Left ventricle myocardium inferior (tissue), 1 donor: ENCODE measurements at regions not wholly inside any gene's neighbourhood (a gene's known extent, or its start where the extent isn't known, plus 50 kb on each side); places are given as distances from the start of the nearest gene placed in this dataset.

Source experiments
- DNase-seq: peaks from one replicate; pipeline ENCODE4 v3.0.0-alpha.2; 2020
- H3K27ac ChIP-seq: fragments of 200-600 bp; replicated peaks from 2 replicates; pipeline ENCODE4 v1.8.0; 2021
- H3K27me3 ChIP-seq: fragments of 200-600 bp; 2 replicates; pipeline ENCODE4 v1.8.0; 2021; ENCODE audit warnings: low read depth
- H3K36me3 ChIP-seq: fragments of 200-600 bp; 2 replicates; pipeline ENCODE4 v1.8.0; 2021
- H3K4me1 ChIP-seq: fragments of 200-600 bp; 2 replicates; pipeline ENCODE4 v1.8.0; 2021
- H3K4me3 ChIP-seq: fragments of 200-600 bp; 2 replicates; pipeline ENCODE4 v1.8.0; 2021; ENCODE audit warnings: mild to moderate bottlenecking, moderate library complexity
- H3K9me3 ChIP-seq: fragments of 200-600 bp; replicated peaks from 2 replicates; pipeline ENCODE4 v1.8.0; 2021
- CTCF ChIP-seq: fragments of 200-600 bp; IDR thresholded peaks from 2 replicates; pipeline ENCODE4 v1.8.0; 2021; ENCODE audit warnings: antibody characterized with exemption, mild to moderate bottlenecking, borderline replicate concordance
- intact Hi-C: fragments of 100-400 bp; cut with micrococcal nuclease; formaldehyde crosslinking; loops from one replicate; pipeline ENCODE4 v1.11.0; 2022
- donor health status: DM: no; HTN: yes; CAD: no; lungs with severe emphysema.

GRCh38 chr4:188984518-188984917 lies 845.3 kb downstream of the TRIML1 start:
- H3K4me3 ChIP-seq = no peak overlapping the region
- no peaks in the 10 kb centered on the region for H3K27me3 ChIP-seq
- intact Hi-C loops = no loop called here
- peaks cover 31% of the 10 kb centered on the region for H3K9me3 ChIP-seq
- DNase-seq = no peak
- no peak overlapping the region for H3K27ac ChIP-seq
- H3K36me3 ChIP-seq = no peaks in the 10 kb centered on the region
- H3K4me1 ChIP-seq = no peaks in the 10 kb centered on the region
- TF ChIP-seq CTCF = no peak

- TF ChIP-seq CTCF = no peak
- no peaks in the 10 kb centered on the region for H3K27me3 ChIP-seq
- DNase-seq = no peak
- no peaks in the 10 kb centered on the region for H3K36me3 ChIP-seq
- H3K9me3 ChIP-seq = peaks cover 34% of the 10 kb centered on the region
- no peak overlapping the region for H3K27ac ChIP-seq
- H3K4me1 ChIP-seq = no peaks in the 10 kb centered on the region
- no peak overlapping the region for H3K4me3 ChIP-seq
- intact Hi-C loops = no loop called here
These were observed 847.0 kb downstream of the TRIML1 start for GRCh38 chr4:188986271-188986689.

- intact Hi-C loops = no loop called here
- TF ChIP-seq CTCF = no peak
- H3K27me3 ChIP-seq = no peaks in the 10 kb centered on the region
These were observed 847.8 kb downstream of the TRIML1 start for GRCh38 chr4:188987011-188987410.

GRCh38 chr4:188988131-188988530 lies 848.9 kb downstream of the TRIML1 start:
- intact Hi-C loops = no loop called here
- TF ChIP-seq CTCF = no peak
- peaks cover 34% of the 10 kb centered on the region for H3K9me3 ChIP-seq
- no peaks in the 10 kb centered on the region for H3K27me3 ChIP-seq
- no peaks in the 10 kb centered on the region for H3K36me3 ChIP-seq
- no peaks in the 10 kb centered on the region for H3K4me1 ChIP-seq
- no peak overlapping the region for H3K4me3 ChIP-seq
- no peak for DNase-seq
- no peak overlapping the region for H3K27ac ChIP-seq

More at GRCh38 chr4:188987011-188987410, 847.8 kb downstream of the TRIML1 start:
- no peaks in the 10 kb centered on the region for H3K4me1 ChIP-seq
- H3K27ac ChIP-seq = no peak overlapping the region
- H3K4me3 ChIP-seq = no peak overlapping the region
- no peak for DNase-seq
- H3K36me3 ChIP-seq = no peaks in the 10 kb centered on the region
- peaks cover 34% of the 10 kb centered on the region for H3K9me3 ChIP-seq

GRCh38 chr4:188989371-188989770 lies 850.1 kb downstream of the TRIML1 start:
- TF ChIP-seq CTCF = no peak
- peaks cover 26% of the 10 kb centered on the region for H3K9me3 ChIP-seq
- no peak overlapping the region for H3K4me3 ChIP-seq
- H3K4me1 ChIP-seq = no peaks in the 10 kb centered on the region
- no peak for DNase-seq
- intact Hi-C loops = no loop called here
- no peaks in the 10 kb centered on the region for H3K36me3 ChIP-seq
- H3K27ac ChIP-seq = no peak overlapping the region
- no peaks in the 10 kb centered on the region for H3K27me3 ChIP-seq

- no peaks in the 10 kb centered on the region for H3K36me3 ChIP-seq
- H3K4me1 ChIP-seq = no peaks in the 10 kb centered on the region
- no peak overlapping the region for H3K4me3 ChIP-seq
- H3K27ac ChIP-seq = no peak overlapping the region
- DNase-seq = no peak
- H3K9me3 ChIP-seq = peaks cover 11% of the 10 kb centered on the region
- H3K27me3 ChIP-seq = no peaks in the 10 kb centered on the region
- TF ChIP-seq CTCF = no peak
- intact Hi-C loops = no loop called here
These were observed 853.5 kb downstream of the TRIML1 start for GRCh38 chr4:188992706-188993105.
